ENCODE measurements at regions not wholly inside any gene's neighbourhood (a gene's known extent, or its start where the extent isn't known, plus 50 kb on each side); places are given as distances from the start of the nearest gene placed in this dataset.

- TF ChIP-seq CTCF (conservative IDR thresholded peaks at IDR 0.05) (peak; percentile 43), ZFX (IDR thresholded peaks at IDR 0.05) (no peak)
Measured at GRCh38 chr3:181935915-181936314, 224.2 kb downstream of the SOX2 start.

All from C4-2B (cell line).